Fibroblast of lung (primary cell): ENCODE measurements at regions not wholly inside any gene's neighbourhood (a gene's known extent, or its start where the extent isn't known, plus 50 kb on each side); places are given as distances from the start of the nearest gene placed in this dataset.
"Not testable (repeated sequence)": the region's sequence is repeated elsewhere in the genome, so short reads cannot be mapped to it uniquely, and the experiment has no call there.

Source experiments
- CTCF ChIP-seq, 2 donors: IDR thresholded peaks in 1 of 2; conservative IDR thresholded peaks in 1 of 2; 1 replicate in 1 of 2; 2 replicates in 1 of 2; pipeline ENCODE4 v1.5.1; 2011 to 2012; ENCODE audit warnings: low read length in 2 of 2, control low read depth in 1 of 2, inconsistent platforms in 1 of 2, low read depth in 1 of 2, mild to moderate bottlenecking in 1 of 2
- EZH2 ChIP-seq: IDR thresholded peaks from 2 replicates; pipeline ENCODE4 v1.5.1; 2012; ENCODE audit warnings: low read length, control low read depth, mild to moderate bottlenecking; ENCODE audit errors: missing control alignments

- not testable (repeated sequence) for TF ChIP-seq CTCF (conservative IDR thresholded peaks at IDR 0.05 in 1 of 2, IDR thresholded peaks at IDR 0.05 in 1 of 2; ENCODE audit: low read depth in 1 of 2, low read length in 2 of 2); EZH2
Measured at GRCh38 chrX:45467537-45467936, 266.9 kb upstream of the DIPK2B start.
